Neuron (in vitro differentiated cells): ENCODE measurements at regions not wholly inside any gene's neighbourhood (a gene's known extent, or its start where the extent isn't known, plus 50 kb on each side); places are given as distances from the start of the nearest gene placed in this dataset.
A peak's percentile ranks its signal among the peaks of the same experiment; 100 is the strongest.
"Not testable (repeated sequence)": the region's sequence is repeated elsewhere in the genome, so short reads cannot be mapped to it uniquely, and the experiment has no call there.

Experiments
- H2AFZ ChIP-seq: one replicate; pipeline ENCODE4 v1.6.1; 2013; ENCODE audit warnings: low read depth, mild to moderate bottlenecking, inconsistent platforms, low read length, moderate library complexity
- H3K27me3 ChIP-seq: one replicate; pipeline ENCODE4 v1.6.1; 2013; ENCODE audit warnings: low read length; ENCODE audit not compliant: insufficient read depth
- H3K36me3 ChIP-seq: one replicate; pipeline ENCODE4 v1.6.1; 2013; ENCODE audit warnings: low read length; ENCODE audit not compliant: insufficient read depth
- H3K4me1 ChIP-seq: one replicate; pipeline ENCODE4 v1.6.1; 2013; ENCODE audit warnings: low read length; ENCODE audit not compliant: insufficient read depth
- H3K4me3 ChIP-seq: 2 replicates; pipeline ENCODE4 v1.5.1; 2013; ENCODE audit warnings: mild to moderate bottlenecking, low read length, moderate library complexity
- H3K9me3 ChIP-seq: one replicate; pipeline ENCODE4 v1.6.1; 2013; ENCODE audit warnings: low read length

GRCh38 chr14:40682131-40682913, 924.4 kb upstream of the LRFN5 start:
- H2AFZ ChIP-seq, result no peak overlapping the region
- no peaks in the 10 kb centered on the region for H3K4me1 ChIP-seq
- no peaks in the 10 kb centered on the region for H3K27me3 ChIP-seq
- no peaks in the 10 kb centered on the region for H3K9me3 ChIP-seq
- H3K36me3 ChIP-seq, result no peaks in the 10 kb centered on the region
- no peak overlapping the region for H3K4me3 ChIP-seq

DNA sequence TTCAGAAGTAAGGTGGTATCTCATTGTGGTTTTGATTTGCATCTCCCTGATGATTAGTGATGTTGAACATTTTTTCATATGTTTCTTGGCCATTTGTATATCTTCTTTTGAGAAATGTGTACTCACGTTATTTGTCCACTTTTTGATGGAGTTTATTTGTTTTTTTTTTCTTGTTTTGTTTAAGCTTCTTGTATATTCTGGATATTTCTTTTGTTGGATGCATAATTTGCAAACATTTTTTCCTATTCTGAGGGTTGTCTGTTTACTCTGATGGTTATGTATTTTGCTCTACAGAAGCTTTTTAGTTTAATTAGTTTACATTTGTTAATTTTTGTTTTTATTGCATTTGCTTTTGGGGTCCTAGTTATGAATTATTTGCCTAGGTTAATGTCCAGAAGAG, 927.4 kb upstream of the LRFN5 start:
- Histone ChIP-seq H3K4me3 (no peak overlapping the region), H3K9me3 (no peaks in the 10 kb centered on the region), H3K27me3 (no peaks in the 10 kb centered on the region), H3K36me3 (no peaks in the 10 kb centered on the region), H2AFZ (no peak overlapping the region), H3K4me1 (no peaks in the 10 kb centered on the region)

- not testable (repeated sequence) for H3K36me3 ChIP-seq, H2AFZ ChIP-seq, H3K4me3 ChIP-seq, H3K27me3 ChIP-seq, H3K9me3 ChIP-seq, H3K4me1 ChIP-seq
Observed at GRCh38 chr14:40677206-40677605, 929.5 kb upstream of the LRFN5 start.

- no peaks in the 10 kb centered on the region for H3K27me3 ChIP-seq
Observed at GRCh38 chr14:40674502-40674901, 932.2 kb upstream of the LRFN5 start.

GRCh38 chr14:40656311-40656710, 950.4 kb upstream of the LRFN5 start:
- H3K4me3 ChIP-seq, result no peak overlapping the region
- H3K9me3 ChIP-seq, result no peaks in the 10 kb centered on the region
- H3K36me3 ChIP-seq, result peaks cover 2% of the 10 kb centered on the region
- no peaks in the 10 kb centered on the region for H3K27me3 ChIP-seq
- no peaks in the 10 kb centered on the region for H3K4me1 ChIP-seq
- no peak overlapping the region for H2AFZ ChIP-seq

More at GRCh38 chr14:40674502-40674901, 932.2 kb upstream of the LRFN5 start:
- no peak overlapping the region for H2AFZ ChIP-seq
- no peaks in the 10 kb centered on the region for H3K36me3 ChIP-seq
- no peaks in the 10 kb centered on the region for H3K9me3 ChIP-seq
- no peak overlapping the region for H3K4me3 ChIP-seq
- no peaks in the 10 kb centered on the region for H3K4me1 ChIP-seq

DNA sequence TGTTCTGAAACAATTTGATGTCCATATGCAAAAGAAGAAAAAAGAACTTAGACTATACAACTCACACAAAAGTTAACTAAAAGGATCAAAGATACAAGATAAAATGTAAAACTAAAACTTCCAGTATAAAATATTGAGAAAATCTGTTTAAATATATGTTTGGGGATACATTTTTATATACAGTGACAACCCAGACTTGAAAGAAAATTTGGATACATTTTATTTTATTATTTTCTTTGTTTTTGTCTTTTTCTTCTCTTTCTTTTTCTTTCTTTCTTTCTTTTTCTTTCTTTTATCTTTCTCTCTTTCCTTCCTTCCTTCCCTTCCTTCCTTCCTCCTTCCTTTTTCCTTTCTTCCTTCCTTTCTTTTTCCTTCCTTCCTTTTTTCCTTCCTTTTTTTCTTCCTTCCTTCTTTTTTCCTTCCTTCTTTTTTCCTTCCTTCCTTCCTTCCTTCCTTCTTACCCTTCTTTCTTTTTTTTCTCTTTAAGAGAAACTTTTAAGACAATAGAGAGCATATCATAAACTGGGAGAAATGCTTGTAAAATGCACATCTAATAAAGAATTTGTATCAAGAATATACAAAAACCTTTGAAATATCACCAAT, 954.5 kb upstream of the LRFN5 start:
- Histone ChIP-seq H3K9me3 (no peaks in the 10 kb centered on the region), H3K4me1 (no peaks in the 10 kb centered on the region), H2AFZ (no peak overlapping the region), H3K27me3 (no peaks in the 10 kb centered on the region), H3K4me3 (no peak overlapping the region), H3K36me3 (peaks cover 2% of the 10 kb centered on the region)

DNA sequence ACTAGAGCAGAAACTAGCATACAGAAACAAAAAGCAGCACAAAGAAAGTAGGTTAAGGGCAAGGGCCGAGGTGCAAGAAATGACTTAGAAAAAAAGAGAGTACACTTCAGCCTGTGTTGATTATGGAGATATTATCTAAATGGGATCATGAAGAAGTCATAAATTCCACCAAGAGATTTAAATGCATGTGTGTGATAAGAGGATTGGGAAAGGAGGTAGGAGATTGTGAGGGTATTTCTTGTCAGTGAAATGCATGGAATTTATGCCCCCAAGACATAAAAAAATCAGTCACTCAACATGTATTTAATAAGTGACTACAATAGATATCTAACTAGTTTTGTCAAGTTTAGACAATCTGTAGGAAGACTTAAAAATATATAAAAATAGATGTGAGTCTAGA, 976.2 kb upstream of the LRFN5 start:
- no peaks in the 10 kb centered on the region for H3K27me3 ChIP-seq
- peak overlapping the region; percentile 89 for H3K4me3 ChIP-seq
- H3K36me3 ChIP-seq, result no peaks in the 10 kb centered on the region
- H3K9me3 ChIP-seq, result peaks cover 2% of the 10 kb centered on the region
- H3K4me1 ChIP-seq, result peaks cover 2% of the 10 kb centered on the region
- peak overlapping the region; percentile 96 for H2AFZ ChIP-seq

- not testable (repeated sequence) for H3K9me3 ChIP-seq, H3K4me1 ChIP-seq, H3K36me3 ChIP-seq, H3K27me3 ChIP-seq
- Histone ChIP-seq H2AFZ (peak overlapping the region; percentile 96), H3K4me3 (peak overlapping the region; percentile 89)
Observed at GRCh38 chr14:40629551-40630137, 977.0 kb upstream of the LRFN5 start.

- Histone ChIP-seq H3K4me1 (peaks cover 2% of the 10 kb centered on the region), H3K4me3 (peak overlapping the region; percentile 37), H3K9me3 (peaks cover 3% of the 10 kb centered on the region), H3K36me3 (no peaks in the 10 kb centered on the region), H3K27me3 (no peaks in the 10 kb centered on the region), H2AFZ (peak overlapping the region; percentile 96)
Observed at GRCh38 chr14:40629144-40629543, 977.5 kb upstream of the LRFN5 start.

- Histone ChIP-seq H2AFZ (no peak overlapping the region), H3K9me3 (peaks cover 3% of the 10 kb centered on the region), H3K4me3 (no peak overlapping the region), H3K4me1 (no peaks in the 10 kb centered on the region), H3K27me3 (no peaks in the 10 kb centered on the region), H3K36me3 (no peaks in the 10 kb centered on the region)
Observed at GRCh38 chr14:40623643-40624042, 983.0 kb upstream of the LRFN5 start.

- Histone ChIP-seq H3K4me1 (peaks cover 4% of the 10 kb centered on the region), H3K9me3 (no peaks in the 10 kb centered on the region), H3K27me3 (no peaks in the 10 kb centered on the region), H3K4me3 (no peak overlapping the region), H3K36me3 (no peaks in the 10 kb centered on the region), H2AFZ (no peak overlapping the region)
Observed at GRCh38 chr14:40618225-40618898, 988.3 kb upstream of the LRFN5 start.

GRCh38 chr14:40616579-40616978, 990.1 kb upstream of the LRFN5 start:
- Histone ChIP-seq H3K27me3 (no peaks in the 10 kb centered on the region), H3K4me1 (peaks cover 4% of the 10 kb centered on the region), H3K36me3 (no peaks in the 10 kb centered on the region), H3K4me3 (no peak overlapping the region), H2AFZ (no peak overlapping the region), H3K9me3 (no peaks in the 10 kb centered on the region)

DNA sequence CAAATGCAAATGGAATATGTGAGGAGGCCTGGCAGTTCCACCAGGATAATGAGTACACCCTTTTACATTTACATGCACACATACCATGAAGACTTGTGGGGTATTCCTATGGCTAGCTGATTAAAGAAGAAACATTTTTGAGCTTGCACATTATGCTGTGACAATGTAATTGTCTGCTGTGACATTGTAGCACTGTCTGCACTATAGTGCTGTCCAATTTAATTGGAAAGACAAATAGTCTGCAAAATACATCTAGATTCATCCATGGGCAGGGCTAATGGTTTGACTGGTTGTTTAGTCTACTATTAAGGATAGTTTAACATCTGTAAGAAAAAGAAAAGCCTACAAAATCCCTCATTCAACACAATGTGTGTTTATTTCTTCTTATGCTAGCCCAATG, 1005.6 kb upstream of the LRFN5 start:
- H3K27me3 ChIP-seq, result no peaks in the 10 kb centered on the region
- H2AFZ ChIP-seq, result no peak overlapping the region
- H3K9me3 ChIP-seq, result no peaks in the 10 kb centered on the region
- no peak overlapping the region for H3K4me3 ChIP-seq
- H3K36me3 ChIP-seq, result no peaks in the 10 kb centered on the region
- peaks cover 4% of the 10 kb centered on the region for H3K4me1 ChIP-seq
